Tibial nerve (tissue), 4 donors: ENCODE measurements at regions not wholly inside any gene's neighbourhood (a gene's known extent, or its start where the extent isn't known, plus 50 kb on each side); places are given as distances from the start of the nearest gene placed in this dataset.

Source experiments
- DNase-seq, 2 donors: peaks; one replicate each; pipeline ENCODE4 v3.0.0-alpha.2; 2019; ENCODE audit warnings: low spot score in 2 of 2
- H3K27ac ChIP-seq, 4 donors: fragments of 200-600 bp; sonication (generic) in 3 of 4; one replicate each; pipeline ENCODE4 v1.5.1; 2017 to 2019; ENCODE audit warnings: mild to moderate bottlenecking in 1 of 4
- H3K27me3 ChIP-seq, 2 donors: fragments of 200-600 bp; sonication (generic) in 1 of 2; one replicate each; pipeline versions ENCODE4 v1.5.1 to v1.6.0; 2017 to 2019
- H3K36me3 ChIP-seq, 3 donors: fragments of 200-600 bp; sonication (generic); one replicate each; pipeline ENCODE4 v1.5.1; 2018 to 2019
- H3K4me1 ChIP-seq, 4 donors: fragments of 200-600 bp; sonication (generic) in 3 of 4; one replicate each; pipeline ENCODE4 v1.5.1; 2017 to 2019
- H3K4me3 ChIP-seq, 4 donors: fragments of 200-600 bp; sonication (generic) in 3 of 4; one replicate each; pipeline ENCODE4 v1.5.1; 2017 to 2019; ENCODE audit warnings: mild to moderate bottlenecking in 1 of 4, moderate library complexity in 1 of 4
- H3K9me3 ChIP-seq, 4 donors: fragments of 200-600 bp; sonication (generic) in 3 of 4; one replicate each; pipeline ENCODE4 v1.5.1; 2017 to 2019
- CTCF ChIP-seq, 5 experiments: fragments of 200-600 bp in 3 of 5; fragments of 450-650 bp in 2 of 5; sonication (generic) in 3 of 5; IDR thresholded peaks; one replicate each; pipeline ENCODE4 v1.5.1; 2016 to 2019; ENCODE audit warnings: antibody characterized with exemption in 5 of 5, mild to moderate bottlenecking in 3 of 5, moderate library complexity in 2 of 5
- EP300 ChIP-seq, 2 donors: sonication (generic); formaldehyde crosslinking; IDR thresholded peaks; one replicate each; pipeline ENCODE4 v1.6.1; 2017; ENCODE audit warnings: antibody characterized with exemption in 2 of 2, mild to moderate bottlenecking in 1 of 2
- POLR2A ChIP-seq, 2 donors: fragments of 450-650 bp; IDR thresholded peaks; one replicate each; pipeline ENCODE4 v1.6.1; 2017; ENCODE audit warnings: antibody characterized with exemption in 2 of 2, mild to moderate bottlenecking in 2 of 2, moderate library complexity in 2 of 2
- WGBS, 2 donors: methylation state at CpG; one replicate each; pipeline ENCODE4 v1.1.5; 2018; 5-methylcytosine and 5-hydroxymethylcytosine counted together

- Histone ChIP-seq H3K9me3 (no peaks in the 10 kb centered on the region), H3K4me1 (no peaks in the 10 kb centered on the region), H3K36me3 (no peaks in the 10 kb centered on the region), H3K27ac (no peak overlapping the region), H3K4me3 (no peak overlapping the region), H3K27me3 (no peaks in the 10 kb centered on the region)
- DNase-seq = no peak
- 46 to 55% methylated on average over 3 of the region's 3 CpGs for WGBS, 2 donors
- no peak for TF ChIP-seq EP300 (IDR thresholded peaks at IDR 0.05)
- no peak for TF ChIP-seq POLR2A (IDR thresholded peaks at IDR 0.05)
- no peak for TF ChIP-seq CTCF (IDR thresholded peaks at IDR 0.05)
Measured at GRCh38 chr18:25815659-25816058, 274.8 kb downstream of the SS18 start.

- WGBS, 2 donors = 59 to 70% methylated on average over 4 of the region's 4 CpGs
- no peak for TF ChIP-seq CTCF (IDR thresholded peaks at IDR 0.05)
- no peak for TF ChIP-seq EP300 (IDR thresholded peaks at IDR 0.05)
- no peak for TF ChIP-seq POLR2A (IDR thresholded peaks at IDR 0.05)
- DNase-seq = no peak
Measured at GRCh38 chr18:25814841-25815458, 275.5 kb downstream of the SS18 start.

GRCh38 chr18:25813110-25813509, 277.3 kb downstream of the SS18 start:
- Histone ChIP-seq H3K27me3 (no peaks in the 10 kb centered on the region), H3K36me3 (no peaks in the 10 kb centered on the region), H3K9me3 (no peaks in the 10 kb centered on the region), H3K27ac (no peak overlapping the region), H3K4me1 (no peaks in the 10 kb centered on the region), H3K4me3 (no peak overlapping the region)
- TF ChIP-seq EP300 (IDR thresholded peaks at IDR 0.05) (no peak), CTCF (IDR thresholded peaks at IDR 0.05) (no peak), POLR2A (IDR thresholded peaks at IDR 0.05) (no peak)
- no peak for DNase-seq
- WGBS, 2 donors = 63 to 72% methylated on average over 5 of the region's 5 CpGs

More at GRCh38 chr18:25814841-25815458, 275.5 kb downstream of the SS18 start:
- Histone ChIP-seq H3K27ac (no peak overlapping the region), H3K4me1 (no peaks in the 10 kb centered on the region), H3K4me3 (no peak overlapping the region), H3K9me3 (no peaks in the 10 kb centered on the region), H3K36me3 (no peaks in the 10 kb centered on the region), H3K27me3 (no peaks in the 10 kb centered on the region)

GRCh38 chr18:25810736-25811135, 279.7 kb downstream of the SS18 start:
- H3K27ac ChIP-seq = no peak overlapping the region
- no peak overlapping the region for H3K4me3 ChIP-seq
- H3K27me3 ChIP-seq = no peaks in the 10 kb centered on the region
- 84 to 88% methylated on average over 3 of the region's 3 CpGs for WGBS, 2 donors
- H3K36me3 ChIP-seq = no peaks in the 10 kb centered on the region
- TF ChIP-seq EP300 (IDR thresholded peaks at IDR 0.05) (no peak), CTCF (IDR thresholded peaks at IDR 0.05) (no peak), POLR2A (IDR thresholded peaks at IDR 0.05) (no peak)
- H3K4me1 ChIP-seq = no peaks in the 10 kb centered on the region
- no peak for DNase-seq
- H3K9me3 ChIP-seq = no peaks in the 10 kb centered on the region

- 73 to 77% methylated on average over 4 of the region's 4 CpGs for WGBS, 2 donors
- Histone ChIP-seq H3K4me1 (no peaks in the 10 kb centered on the region), H3K27ac (no peak overlapping the region), H3K9me3 (no peaks in the 10 kb centered on the region), H3K27me3 (no peaks in the 10 kb centered on the region), H3K36me3 (no peaks in the 10 kb centered on the region), H3K4me3 (no peak overlapping the region)
- TF ChIP-seq POLR2A (IDR thresholded peaks at IDR 0.05) = no peak
- no peak for TF ChIP-seq EP300 (IDR thresholded peaks at IDR 0.05)
- no peak for TF ChIP-seq CTCF (IDR thresholded peaks at IDR 0.05)
- no peak for DNase-seq
Measured at GRCh38 chr18:25805939-25806338, 284.5 kb downstream of the SS18 start.
